Suprapubic skin (tissue), 4 donors: ENCODE measurements at regions not wholly inside any gene's neighbourhood (a gene's known extent, or its start where the extent isn't known, plus 50 kb on each side); places are given as distances from the start of the nearest gene placed in this dataset.

Experiments used
- DNase-seq, 2 donors: peaks; one replicate each; pipeline ENCODE4 v3.0.0-alpha.2; 2019; ENCODE audit warnings: low spot score in 2 of 2
- H3K27ac ChIP-seq: fragments of 200-600 bp; sonication (generic); one replicate; pipeline ENCODE4 v1.5.1; 2019
- H3K27me3 ChIP-seq: fragments of 200-600 bp; sonication (generic); one replicate; pipeline ENCODE4 v1.5.1; 2019
- H3K36me3 ChIP-seq: fragments of 200-600 bp; sonication (generic); one replicate; pipeline ENCODE4 v1.5.1; 2019
- H3K4me1 ChIP-seq: fragments of 200-600 bp; sonication (generic); one replicate; pipeline ENCODE4 v1.5.1; 2019
- H3K4me3 ChIP-seq: fragments of 200-600 bp; sonication (generic); one replicate; pipeline ENCODE4 v1.5.1; 2019; ENCODE audit warnings: mild to moderate bottlenecking
- H3K9me3 ChIP-seq: fragments of 200-600 bp; sonication (generic); one replicate; pipeline ENCODE4 v1.5.1; 2019
- EP300 ChIP-seq: sonication (generic); formaldehyde crosslinking; IDR thresholded peaks from one replicate; pipeline ENCODE4 v1.6.1; 2017; ENCODE audit warnings: antibody characterized with exemption
- POLR2A ChIP-seq, 2 donors: fragments of 450-650 bp; IDR thresholded peaks; one replicate each; pipeline ENCODE4 v1.6.1; 2017; ENCODE audit warnings: antibody characterized with exemption in 2 of 2, mild to moderate bottlenecking in 2 of 2, moderate library complexity in 2 of 2
- POLR2AphosphoS5 ChIP-seq, 3 donors: sonication (generic); formaldehyde crosslinking; IDR thresholded peaks; one replicate each; pipeline ENCODE4 v1.6.1; 2017; ENCODE audit warnings: antibody characterized with exemption in 3 of 3
- WGBS: methylation state at CpG from one replicate; pipeline ENCODE4 v1.1.5; 2018; 5-methylcytosine and 5-hydroxymethylcytosine counted together
- TF ChIP-seq, protein P1 (sequence below), 2 donors: fragments of 200-600 bp in 1 of 2; fragments of 450-650 bp in 1 of 2; sonication (generic) in 1 of 2; IDR thresholded peaks; one replicate each; pipeline ENCODE4 v1.5.1; 2016 to 2019; ENCODE audit warnings: antibody characterized with exemption in 2 of 2, mild to moderate bottlenecking in 1 of 2, moderate library complexity in 1 of 2

GRCh38 chr3:166013073-166013679, 176.0 kb upstream of the BCHE start:
- H3K27ac ChIP-seq: no peak overlapping the region
- H3K4me1 ChIP-seq: no peaks in the 10 kb centered on the region
- TF ChIP-seq POLR2AphosphoS5 (IDR thresholded peaks at IDR 0.05) (no peak), EP300 (no peak), POLR2A (IDR thresholded peaks at IDR 0.05) (no peak)
- TF ChIP-seq, protein P1, sequence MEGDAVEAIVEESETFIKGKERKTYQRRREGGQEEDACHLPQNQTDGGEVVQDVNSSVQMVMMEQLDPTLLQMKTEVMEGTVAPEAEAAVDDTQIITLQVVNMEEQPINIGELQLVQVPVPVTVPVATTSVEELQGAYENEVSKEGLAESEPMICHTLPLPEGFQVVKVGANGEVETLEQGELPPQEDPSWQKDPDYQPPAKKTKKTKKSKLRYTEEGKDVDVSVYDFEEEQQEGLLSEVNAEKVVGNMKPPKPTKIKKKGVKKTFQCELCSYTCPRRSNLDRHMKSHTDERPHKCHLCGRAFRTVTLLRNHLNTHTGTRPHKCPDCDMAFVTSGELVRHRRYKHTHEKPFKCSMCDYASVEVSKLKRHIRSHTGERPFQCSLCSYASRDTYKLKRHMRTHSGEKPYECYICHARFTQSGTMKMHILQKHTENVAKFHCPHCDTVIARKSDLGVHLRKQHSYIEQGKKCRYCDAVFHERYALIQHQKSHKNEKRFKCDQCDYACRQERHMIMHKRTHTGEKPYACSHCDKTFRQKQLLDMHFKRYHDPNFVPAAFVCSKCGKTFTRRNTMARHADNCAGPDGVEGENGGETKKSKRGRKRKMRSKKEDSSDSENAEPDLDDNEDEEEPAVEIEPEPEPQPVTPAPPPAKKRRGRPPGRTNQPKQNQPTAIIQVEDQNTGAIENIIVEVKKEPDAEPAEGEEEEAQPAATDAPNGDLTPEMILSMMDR (IDR thresholded peaks at IDR 0.05): no peak
- no peak for DNase-seq
- H3K9me3 ChIP-seq: no peaks in the 10 kb centered on the region
- H3K4me3 ChIP-seq: no peak overlapping the region
- H3K27me3 ChIP-seq: no peaks in the 10 kb centered on the region
- WGBS: 16% methylated on average over 1 of the region's 1 CpG
- H3K36me3 ChIP-seq: no peaks in the 10 kb centered on the region

DNA sequence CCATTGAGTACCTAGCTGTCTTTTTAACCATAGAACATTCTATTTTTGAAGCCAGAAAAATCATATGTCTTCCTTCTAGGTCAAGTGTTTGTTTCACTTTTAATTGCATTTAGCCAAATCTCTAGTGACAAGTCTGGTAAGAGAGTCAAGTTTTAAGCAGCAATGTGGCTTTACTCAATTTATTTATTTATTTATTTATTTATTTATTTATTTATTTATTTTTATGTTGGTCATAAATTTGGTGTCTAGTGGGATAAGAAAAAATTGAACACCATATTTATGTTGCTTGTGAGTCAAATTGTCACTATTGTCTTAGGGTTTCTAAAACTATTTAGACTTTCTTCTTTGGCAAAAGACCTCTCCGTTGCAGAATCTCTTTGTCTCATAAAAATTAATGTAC, 174.5 kb upstream of the BCHE start:
- Histone ChIP-seq H3K27me3 (no peaks in the 10 kb centered on the region), H3K9me3 (no peaks in the 10 kb centered on the region), H3K36me3 (no peaks in the 10 kb centered on the region), H3K27ac (no peak overlapping the region), H3K4me3 (no peak overlapping the region), H3K4me1 (no peaks in the 10 kb centered on the region)
- TF ChIP-seq, protein P1 (IDR thresholded peaks at IDR 0.05): no peak
- TF ChIP-seq EP300: no peak
- no peak for TF ChIP-seq POLR2AphosphoS5 (IDR thresholded peaks at IDR 0.05)
- no peak for TF ChIP-seq POLR2A (IDR thresholded peaks at IDR 0.05)
- 88% methylated on average over 1 of the region's 1 CpG for WGBS
- no peak for DNase-seq

DNA sequence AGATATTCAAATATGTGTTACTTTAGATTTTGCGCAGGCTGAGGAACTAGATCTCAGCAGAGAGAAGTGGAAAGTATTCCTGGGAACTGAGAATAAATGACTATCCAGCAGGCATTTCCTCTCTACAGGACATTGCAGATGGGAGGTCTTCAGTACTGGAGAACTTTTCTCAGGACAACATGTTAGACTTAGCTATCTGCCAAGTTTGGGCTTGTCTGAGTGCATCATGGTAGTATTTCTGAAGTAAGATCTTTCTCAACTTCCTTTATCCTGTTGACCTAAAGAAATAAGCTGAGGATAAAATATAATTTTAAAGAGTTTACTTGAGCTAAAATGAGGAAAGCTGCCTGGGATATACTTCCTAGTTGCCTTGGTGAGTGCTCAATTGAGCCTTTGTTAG, 167.9 kb upstream of the BCHE start:
- no peak overlapping the region for H3K4me3 ChIP-seq
- no peak for DNase-seq
- 92% methylated on average over 1 of the region's 1 CpG for WGBS

DNA sequence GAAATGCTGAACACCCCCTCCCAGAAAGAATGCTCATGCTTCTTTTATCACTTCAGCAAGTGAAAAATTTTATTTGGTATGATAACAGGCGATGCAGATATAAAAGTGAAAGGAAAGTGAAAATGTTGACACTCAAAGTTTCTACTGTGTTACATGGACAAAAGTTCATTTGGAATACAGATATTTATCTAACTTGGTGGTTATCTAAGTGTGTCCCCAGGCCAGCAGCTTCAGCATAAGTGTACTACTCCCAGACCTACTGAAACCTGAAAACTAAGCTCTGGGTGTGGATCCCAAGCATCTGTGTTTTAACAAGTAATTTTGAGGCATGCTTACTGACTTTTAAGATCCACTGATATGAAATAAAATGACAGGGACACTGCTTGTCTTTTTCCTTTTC, 157.1 kb upstream of the BCHE start:
- Histone ChIP-seq H3K36me3 (no peaks in the 10 kb centered on the region), H3K27me3 (no peaks in the 10 kb centered on the region), H3K27ac (no peak overlapping the region), H3K9me3 (no peaks in the 10 kb centered on the region), H3K4me1 (no peaks in the 10 kb centered on the region), H3K4me3 (no peak overlapping the region)
- TF ChIP-seq, protein P1 (IDR thresholded peaks at IDR 0.05): no peak
- TF ChIP-seq POLR2AphosphoS5 (IDR thresholded peaks at IDR 0.05) (no peak), POLR2A (IDR thresholded peaks at IDR 0.05) (no peak), EP300 (no peak)
- no peak for DNase-seq
- 87% methylated on average over 1 of the region's 1 CpG for WGBS

More for the DNA sequence above, 167.9 kb upstream of the BCHE start:
- Histone ChIP-seq H3K27ac (no peak overlapping the region), H3K4me1 (no peaks in the 10 kb centered on the region), H3K36me3 (no peaks in the 10 kb centered on the region), H3K27me3 (no peaks in the 10 kb centered on the region), H3K9me3 (no peaks in the 10 kb centered on the region)
- TF ChIP-seq POLR2AphosphoS5 (IDR thresholded peaks at IDR 0.05) (no peak), POLR2A (IDR thresholded peaks at IDR 0.05) (no peak)
- TF ChIP-seq, protein P1 (IDR thresholded peaks at IDR 0.05): no peak

- Histone ChIP-seq H3K4me1 (no peaks in the 10 kb centered on the region), H3K27ac (no peak overlapping the region), H3K36me3 (no peaks in the 10 kb centered on the region), H3K9me3 (no peaks in the 10 kb centered on the region), H3K27me3 (no peaks in the 10 kb centered on the region), H3K4me3 (no peak overlapping the region)
- WGBS: 89% methylated on average over 1 of the region's 1 CpG
- DNase-seq: no peak
- TF ChIP-seq EP300 (no peak), POLR2A (IDR thresholded peaks at IDR 0.05) (no peak), POLR2AphosphoS5 (IDR thresholded peaks at IDR 0.05) (no peak)
- TF ChIP-seq, protein P1 (IDR thresholded peaks at IDR 0.05): no peak
These were observed 147.4 kb upstream of the BCHE start for GRCh38 chr3:165984589-165984988.
